Karpas-422 (cell line): ENCODE measurements at regions not wholly inside any gene's neighbourhood (a gene's known extent, or its start where the extent isn't known, plus 50 kb on each side); places are given as distances from the start of the nearest gene placed in this dataset.

Experiments
- DNase-seq: peaks from one replicate; pipeline ENCODE4 v3.0.0-alpha.2; 2015
- H2AFZ ChIP-seq: fragments of 200-600 bp; sonication (generic); 2 replicates; pipeline ENCODE4 v1.6.1; 2014; ENCODE audit warnings: antibody characterized with exemption, low read length, mixed read lengths
- H3K27ac ChIP-seq: fragments of 200-600 bp; sonication (generic); 2 replicates; pipeline ENCODE4 v1.5.1; 2014; ENCODE audit warnings: mild to moderate bottlenecking, low read length, moderate library complexity
- H3K27me3 ChIP-seq: fragments of 200-600 bp; sonication (generic); 2 replicates; pipeline ENCODE4 v1.6.1; 2014; ENCODE audit warnings: low read length, mixed read lengths
- H3K36me3 ChIP-seq: fragments of 200-600 bp; sonication (generic); 2 replicates; pipeline ENCODE4 v1.6.1; 2014; ENCODE audit warnings: low read length, mixed read lengths; ENCODE audit not compliant: insufficient read depth
- H3K4me1 ChIP-seq: fragments of 200-600 bp; sonication (generic); 2 replicates; pipeline ENCODE4 v1.6.1; 2014; ENCODE audit warnings: mild to moderate bottlenecking, low read length, mixed read lengths
- H3K4me2 ChIP-seq: fragments of 200-600 bp; sonication (generic); 2 replicates; pipeline ENCODE4 v1.6.1; 2014; ENCODE audit warnings: low read length, low read depth, mild to moderate bottlenecking; ENCODE audit not compliant: poor library complexity, severe bottlenecking
- H3K4me3 ChIP-seq: fragments of 200-600 bp; sonication (generic); 2 replicates; pipeline ENCODE4 v1.5.1; 2014; ENCODE audit warnings: mild to moderate bottlenecking, antibody characterized with exemption, low read length, mixed read lengths
- H3K79me2 ChIP-seq: fragments of 200-600 bp; sonication (generic); 2 replicates; pipeline ENCODE4 v1.6.1; 2014; ENCODE audit warnings: mild to moderate bottlenecking, low read length, mixed read lengths
- H3K9ac ChIP-seq: fragments of 200-600 bp; sonication (generic); 2 replicates; pipeline ENCODE4 v1.6.0; 2014; ENCODE audit warnings: low read length
- H3K9me2 ChIP-seq: fragments of 200-600 bp; sonication (generic), shearing (Covaris generic); replicated peaks from 2 replicates; pipeline ENCODE4 v1.6.0; 2014; ENCODE audit warnings: mild to moderate bottlenecking, low read length, moderate library complexity; ENCODE audit not compliant: insufficient read depth
- H3K9me3 ChIP-seq: fragments of 300-700, 200-600 bp; sonication (generic); 2 replicates; pipeline ENCODE4 v1.6.1; 2014; ENCODE audit warnings: low read length, mixed read lengths
- H4K20me1 ChIP-seq: fragments of 200-600 bp; sonication (generic); 2 replicates; pipeline ENCODE4 v1.6.1; 2014; ENCODE audit warnings: mild to moderate bottlenecking, antibody characterized with exemption, low read length, low read depth; ENCODE audit not compliant: insufficient read depth

GRCh38 chr10:113459626-113460280 lies 93.1 kb upstream of the HABP2 start:
- Histone ChIP-seq H3K27me3 (no peaks in the 10 kb centered on the region), H3K9me3 (no peaks in the 10 kb centered on the region), H3K4me1 (no peaks in the 10 kb centered on the region; the same call in 1 of the 2 replicates), H3K9me2 (no peaks in the 10 kb centered on the region), H3K36me3 (no peaks in the 10 kb centered on the region), H3K4me3 (no peak overlapping the region), H3K27ac (no peak overlapping the region), H3K9ac (no peak overlapping the region), H4K20me1 (no peaks in the 10 kb centered on the region), H3K79me2 (no peaks in the 10 kb centered on the region), H3K4me2 (no peak overlapping the region), H2AFZ (no peak overlapping the region)
- peak; percentile 53 for DNase-seq

GRCh38 chr10:113463083-113463482 lies 89.8 kb upstream of the HABP2 start:
- no peak overlapping the region for H3K4me3 ChIP-seq
- no peaks in the 10 kb centered on the region for H3K36me3 ChIP-seq
- no peaks in the 10 kb centered on the region for H3K9me2 ChIP-seq
- no peak overlapping the region for H2AFZ ChIP-seq
- no peaks in the 10 kb centered on the region for H4K20me1 ChIP-seq
- H3K9me3 ChIP-seq = no peaks in the 10 kb centered on the region
- DNase-seq = no peak
- no peaks in the 10 kb centered on the region for H3K79me2 ChIP-seq
- no peak overlapping the region for H3K4me2 ChIP-seq
- H3K27ac ChIP-seq = no peak overlapping the region
- H3K4me1 ChIP-seq = no peaks in the 10 kb centered on the region; the same call in 1 of the 2 replicates
- no peak overlapping the region for H3K9ac ChIP-seq
- no peaks in the 10 kb centered on the region for H3K27me3 ChIP-seq

GRCh38 chr10:113463777-113464176 lies 89.1 kb upstream of the HABP2 start:
- Histone ChIP-seq H3K4me3 (no peak overlapping the region), H4K20me1 (no peaks in the 10 kb centered on the region), H3K9ac (no peak overlapping the region), H3K9me2 (no peaks in the 10 kb centered on the region), H3K27me3 (no peaks in the 10 kb centered on the region), H3K4me1 (no peaks in the 10 kb centered on the region; the same call in 1 of the 2 replicates), H3K79me2 (no peaks in the 10 kb centered on the region), H3K27ac (no peak overlapping the region), H3K4me2 (no peak overlapping the region), H2AFZ (no peak overlapping the region), H3K9me3 (no peaks in the 10 kb centered on the region), H3K36me3 (no peaks in the 10 kb centered on the region)
- no peak for DNase-seq

DNA sequence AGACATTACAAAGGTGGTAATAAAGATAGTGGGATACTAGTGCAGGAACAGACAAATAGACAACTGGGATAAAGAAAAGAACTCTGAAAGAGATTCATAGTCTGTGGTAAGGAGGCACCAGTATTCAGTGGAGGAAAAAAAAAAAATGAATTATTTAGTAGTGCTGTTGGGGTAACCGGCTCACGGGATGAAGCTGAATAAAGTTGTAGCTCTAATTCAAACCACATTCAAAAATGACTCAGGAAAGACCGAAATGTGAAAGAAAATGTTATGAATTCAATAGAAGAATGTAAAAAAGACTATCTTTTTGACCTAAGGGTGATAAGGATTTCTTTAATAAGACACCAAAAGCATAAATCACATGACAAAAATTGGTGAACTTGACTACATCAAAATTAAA lies 83.1 kb upstream of the HABP2 start:
- Histone ChIP-seq H3K27ac (no peak overlapping the region), H3K79me2 (no peaks in the 10 kb centered on the region), H2AFZ (no peak overlapping the region), H4K20me1 (no peaks in the 10 kb centered on the region), H3K27me3 (no peaks in the 10 kb centered on the region), H3K9me2 (no peaks in the 10 kb centered on the region), H3K36me3 (no peaks in the 10 kb centered on the region), H3K4me1 (no peaks in the 10 kb centered on the region), H3K4me3 (no peak overlapping the region), H3K9me3 (no peaks in the 10 kb centered on the region), H3K4me2 (no peak overlapping the region), H3K9ac (no peak overlapping the region)
- DNase-seq = no peak

DNA sequence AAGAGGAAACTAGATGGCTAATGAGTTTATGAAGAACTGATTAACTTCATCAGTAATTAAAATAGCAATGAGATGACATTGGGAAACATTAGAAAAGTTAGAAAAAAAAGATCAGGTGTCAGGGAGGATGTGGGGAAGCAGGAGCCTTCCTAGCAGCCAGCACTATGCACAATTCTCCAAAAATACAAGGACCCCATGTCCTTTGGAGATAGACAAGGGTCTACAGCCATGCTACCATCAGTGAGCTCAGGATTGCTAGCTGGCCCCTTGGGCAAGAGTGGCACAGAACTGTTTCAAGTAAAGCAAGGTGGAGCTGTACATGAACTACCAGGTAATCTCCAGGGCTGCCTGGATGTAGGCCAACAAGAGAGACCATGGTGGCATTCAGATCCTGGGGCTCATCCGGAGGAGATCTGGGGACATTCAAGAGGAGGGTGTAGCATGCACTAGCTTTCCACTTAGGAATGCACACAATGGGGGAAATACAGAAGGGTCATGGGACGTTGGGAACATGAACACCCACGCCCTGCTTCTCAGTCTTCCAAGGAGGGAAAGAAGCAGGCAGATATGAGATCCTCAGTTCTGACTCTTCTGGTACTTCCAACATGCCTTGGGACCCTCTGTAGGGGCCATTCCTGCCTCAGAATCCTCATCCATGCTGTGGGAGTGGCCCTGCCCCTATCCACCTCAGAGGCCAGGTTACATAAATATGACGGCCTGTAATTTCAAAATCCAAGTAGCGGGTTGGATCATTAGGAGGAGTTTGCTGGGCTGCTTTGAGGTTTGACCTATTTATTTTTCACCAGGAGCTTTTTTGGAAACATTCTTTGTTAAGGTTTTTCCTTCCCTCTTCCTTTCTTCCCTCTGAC lies 82.2 kb upstream of the HABP2 start:
- DNase-seq = no peak
- Histone ChIP-seq H3K9ac (no peak overlapping the region), H3K79me2 (no peaks in the 10 kb centered on the region), H3K4me1 (no peaks in the 10 kb centered on the region), H3K27me3 (no peaks in the 10 kb centered on the region), H3K4me3 (no peak overlapping the region), H2AFZ (no peak overlapping the region), H3K27ac (no peak overlapping the region), H3K9me2 (no peaks in the 10 kb centered on the region), H3K36me3 (no peaks in the 10 kb centered on the region), H3K4me2 (no peak overlapping the region), H3K9me3 (no peaks in the 10 kb centered on the region), H4K20me1 (no peaks in the 10 kb centered on the region)

DNA sequence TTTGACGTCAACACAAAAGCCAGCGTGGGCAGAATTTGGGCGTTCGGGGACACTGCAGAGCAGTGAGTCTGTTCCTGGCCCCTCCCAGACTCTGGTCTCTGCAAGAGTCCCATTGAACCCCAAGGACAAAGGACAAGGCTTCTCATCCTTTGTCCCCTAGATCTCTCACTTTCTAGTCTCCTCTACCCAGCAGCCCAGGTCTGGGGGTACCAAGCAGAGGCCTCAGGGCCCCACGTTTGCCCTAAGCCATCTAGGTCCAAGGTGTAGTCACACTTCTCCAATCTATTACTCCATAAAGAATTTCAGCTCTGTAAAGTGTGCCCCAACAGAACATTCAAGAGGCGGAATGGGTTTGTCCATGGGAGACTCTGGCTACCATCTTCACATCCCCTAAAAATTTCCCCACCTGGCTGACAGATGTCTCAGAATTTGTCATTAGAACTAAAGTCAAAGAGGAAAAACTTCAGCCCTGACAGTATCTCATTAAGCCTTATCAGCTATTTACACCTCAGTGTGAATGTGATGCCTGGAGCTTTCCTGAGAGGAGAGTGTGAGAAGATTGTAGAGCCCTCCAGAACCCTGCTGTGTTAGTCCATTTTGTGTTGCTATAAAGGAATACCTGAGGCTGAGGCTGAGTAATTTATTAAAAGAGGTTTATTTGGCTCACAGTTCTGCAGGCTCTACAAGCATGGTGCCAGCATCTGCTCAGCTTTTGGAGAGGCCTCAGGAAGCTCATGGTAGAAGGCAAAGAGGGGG lies 81.4 kb upstream of the HABP2 start:
- Histone ChIP-seq H2AFZ (no peak overlapping the region), H3K9me3 (no peaks in the 10 kb centered on the region), H4K20me1 (no peaks in the 10 kb centered on the region), H3K4me3 (no peak overlapping the region), H3K27me3 (no peaks in the 10 kb centered on the region), H3K4me2 (no peak overlapping the region), H3K4me1 (no peaks in the 10 kb centered on the region), H3K27ac (no peak overlapping the region), H3K36me3 (no peaks in the 10 kb centered on the region), H3K9ac (no peak overlapping the region), H3K9me2 (no peaks in the 10 kb centered on the region), H3K79me2 (no peaks in the 10 kb centered on the region)
- DNase-seq = no peak

DNA sequence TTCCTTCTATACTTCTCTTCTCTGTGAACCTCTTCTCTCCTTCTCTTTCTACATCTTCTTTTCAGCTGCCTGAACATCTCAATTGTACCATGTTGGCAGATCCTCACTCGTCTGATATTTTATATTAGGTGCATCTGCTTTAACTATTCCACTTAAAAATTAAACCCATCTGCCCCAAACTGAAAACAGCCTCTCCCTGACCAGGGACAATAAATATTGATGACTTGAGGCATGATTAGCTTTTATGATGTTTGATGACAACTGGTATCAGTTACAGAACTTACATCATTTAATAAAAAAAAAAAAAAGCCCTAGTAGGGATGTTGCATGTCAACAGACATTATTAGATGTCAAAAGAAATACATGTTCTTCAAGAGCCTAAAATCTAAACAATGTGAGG lies 79.8 kb upstream of the HABP2 start:
- Histone ChIP-seq H3K27ac (no peak overlapping the region), H2AFZ (no peak overlapping the region), H3K4me1 (no peaks in the 10 kb centered on the region), H4K20me1 (no peaks in the 10 kb centered on the region), H3K9me3 (no peaks in the 10 kb centered on the region), H3K27me3 (no peaks in the 10 kb centered on the region), H3K4me2 (no peak overlapping the region), H3K9me2 (no peaks in the 10 kb centered on the region), H3K9ac (no peak overlapping the region), H3K4me3 (no peak overlapping the region), H3K36me3 (no peaks in the 10 kb centered on the region), H3K79me2 (no peaks in the 10 kb centered on the region)
- DNase-seq = no peak

GRCh38 chr10:113473851-113474250 lies 79.0 kb upstream of the HABP2 start:
- no peak overlapping the region for H3K27ac ChIP-seq
- H3K4me2 ChIP-seq = no peak overlapping the region
- no peak overlapping the region for H3K9ac ChIP-seq
- no peaks in the 10 kb centered on the region for H3K79me2 ChIP-seq
- H3K9me3 ChIP-seq = no peaks in the 10 kb centered on the region
- no peaks in the 10 kb centered on the region for H4K20me1 ChIP-seq
- no peaks in the 10 kb centered on the region for H3K27me3 ChIP-seq
- no peak overlapping the region for H2AFZ ChIP-seq
- H3K9me2 ChIP-seq = no peaks in the 10 kb centered on the region
- no peaks in the 10 kb centered on the region for H3K36me3 ChIP-seq
- H3K4me3 ChIP-seq = no peak overlapping the region
- H3K4me1 ChIP-seq = no peaks in the 10 kb centered on the region
- DNase-seq = no peak
